IMR-90 (cell line): ENCODE measurements at regions not wholly inside any gene's neighbourhood (a gene's known extent, or its start where the extent isn't known, plus 50 kb on each side); places are given as distances from the start of the nearest gene placed in this dataset.

Experiments used
- ATAC-seq: fragments of 200-7000 bp; cut with Tn5 transposase; 2 replicates; pipeline ENCODE4 v1.9.1; 2020; ENCODE audit warnings: low read depth, mild to moderate bottlenecking, moderate library complexity
- BruUV-seq: library from RNA; stranded (reverse); fragments of 400-500 nt; replicated peaks from 2 replicates; lab custom pipeline; 2021; lab: Mats Ljungman, UMichigan
- CTCF ChIA-PET: fragments of 300-600 bp; formaldehyde crosslinking; extraction: SDS; loops from one replicate; lab custom pipeline; 2021; ENCODE audit warnings: antibody characterized with exemption; lab: Yijun Ruan, JAX
- POLR2A ChIA-PET: fragments of 300-600 bp; sonication (Branson Sonifier 250); formaldehyde crosslinking; loops from one replicate; lab custom pipeline; 2022; ENCODE audit warnings: antibody characterized with exemption; ENCODE audit not compliant: unreplicated experiment; lab: Charles Lee
- DNase-seq: peaks from one replicate; pipeline ENCODE4 v3.0.0; 2013
- H2AFZ ChIP-seq: replicated peaks from 2 replicates; pipeline ENCODE3; 2013; ENCODE audit warnings: low read length, mild to moderate bottlenecking; ENCODE audit not compliant: poor library complexity
- H2AK5ac ChIP-seq: 2 replicates; pipeline ENCODE4 v1.6.1; 2013; ENCODE audit warnings: low read depth, low read length, inconsistent platforms
- H2AK9ac ChIP-seq: replicated peaks from 2 replicates; pipeline ENCODE3; 2013; ENCODE audit warnings: mild to moderate bottlenecking, low read depth, low read length, moderate library complexity; ENCODE audit not compliant: poor library complexity
- H2BK120ac ChIP-seq: 2 replicates; pipeline ENCODE4 v1.6.1; 2013; ENCODE audit warnings: low read depth, low read length, inconsistent platforms
- H2BK15ac ChIP-seq: 3 replicates; pipeline ENCODE4 v1.6.1; 2013; ENCODE audit warnings: low read depth, low read length, inconsistent platforms
- H2BK20ac ChIP-seq: 2 replicates; pipeline ENCODE4 v1.6.1; 2013; ENCODE audit warnings: low read depth, mild to moderate bottlenecking, inconsistent platforms, low read length, moderate library complexity
- H2BK5ac ChIP-seq: 2 replicates; pipeline ENCODE4 v1.6.1; 2013; ENCODE audit warnings: mild to moderate bottlenecking, low read depth, low read length, inconsistent platforms; ENCODE audit not compliant: poor library complexity, severe bottlenecking
- H3K14ac ChIP-seq: replicated peaks from 2 replicates; pipeline ENCODE4 v1.6.1; 2013; ENCODE audit warnings: low read depth, low read length, inconsistent platforms
- H3K18ac ChIP-seq: 2 replicates; pipeline ENCODE4 v1.6.1; 2013; ENCODE audit warnings: low read depth, low read length, control low read depth
- H3K23ac ChIP-seq: 2 replicates; pipeline ENCODE4 v1.6.1; 2013; ENCODE audit warnings: low read depth, low read length, inconsistent platforms
- H3K27ac ChIP-seq: 2 replicates; pipeline ENCODE4 v1.5.1; 2013; ENCODE audit warnings: mild to moderate bottlenecking, control low read depth, low read length; ENCODE audit not compliant: insufficient read depth
- H3K27me3 ChIP-seq: 2 replicates; pipeline ENCODE4 v1.6.1; 2013; ENCODE audit warnings: low read length; ENCODE audit not compliant: control insufficient read depth, insufficient read depth
- H3K36me3 ChIP-seq: 2 replicates; pipeline ENCODE4 v1.6.1; 2013; ENCODE audit warnings: low read length, mixed read lengths; ENCODE audit not compliant: control insufficient read depth, insufficient read depth
- H3K4ac ChIP-seq: 2 replicates; pipeline ENCODE4 v1.6.1; 2013; ENCODE audit warnings: low read depth, low read length, inconsistent platforms
- H3K4me1 ChIP-seq: 2 replicates; pipeline ENCODE4 v1.6.1; 2013; ENCODE audit warnings: low read length, mixed read lengths; ENCODE audit not compliant: control insufficient read depth, insufficient read depth
- H3K4me2 ChIP-seq: 2 replicates; pipeline ENCODE4 v1.6.1; 2013; ENCODE audit warnings: low read depth, mild to moderate bottlenecking, control low read depth, low read length, moderate library complexity
- H3K4me3 ChIP-seq: 2 replicates; pipeline ENCODE4 v1.5.1; 2013; ENCODE audit warnings: low read depth, mild to moderate bottlenecking, control low read depth, low read length, moderate library complexity; ENCODE audit not compliant: insufficient read depth
- H3K56ac ChIP-seq: 2 replicates; pipeline ENCODE4 v1.6.1; 2013; ENCODE audit warnings: low read length, inconsistent platforms; ENCODE audit not compliant: insufficient read depth; ENCODE audit errors: extremely low read depth
- H3K79me1 ChIP-seq, 2 experiments: 2 replicates each; pipeline ENCODE4 v1.6.1; 2013; ENCODE audit warnings: low read length in 2 of 2, inconsistent platforms in 1 of 2, low read depth in 1 of 2
- H3K9ac ChIP-seq: 2 replicates; pipeline ENCODE4 v1.6.1; 2013; ENCODE audit warnings: low read depth, low read length, control low read depth
- H3K9me1 ChIP-seq: 2 replicates; pipeline ENCODE4 v1.6.1; 2013; ENCODE audit warnings: low read length, inconsistent platforms; ENCODE audit not compliant: insufficient read depth
- H3K9me3 ChIP-seq: 2 replicates; pipeline ENCODE4 v1.6.1; 2013; ENCODE audit warnings: low read length; ENCODE audit not compliant: control insufficient read depth, insufficient read depth
- H4K20me1 ChIP-seq: 2 replicates; pipeline ENCODE4 v1.6.1; 2013; ENCODE audit warnings: low read length, inconsistent platforms; ENCODE audit not compliant: insufficient read depth
- H4K5ac ChIP-seq: 2 replicates; pipeline ENCODE4 v1.6.1; 2013; ENCODE audit warnings: mild to moderate bottlenecking, low read depth, low read length, control low read depth
- H4K8ac ChIP-seq, 2 experiments: 2 replicates each; pipeline ENCODE4 v1.6.1; 2013; ENCODE audit warnings: low read depth in 2 of 2, low read length in 2 of 2, control low read depth in 1 of 2, inconsistent platforms in 1 of 2
- H4K91ac ChIP-seq: 2 replicates; pipeline ENCODE4 v1.6.1; 2013; ENCODE audit warnings: low read depth, low read length, inconsistent platforms; ENCODE audit not compliant: insufficient read depth
- BHLHE40 ChIP-seq: fragments of 150-350 bp; IDR thresholded peaks from 2 replicates; pipeline ENCODE4 v1.6.1; 2016; ENCODE audit warnings: mild to moderate bottlenecking, low read depth, low read length
- CEBPB ChIP-seq: IDR thresholded peaks from 2 replicates; pipeline ENCODE4 v1.6.1; 2012; ENCODE audit warnings: low read depth, low read length, improper control_type of control experiment
- CHD1 ChIP-seq: IDR thresholded peaks from 2 replicates; pipeline ENCODE4 v1.6.1; 2012; ENCODE audit warnings: low read depth, low read length, improper control_type of control experiment
- CTCF ChIP-seq: conservative IDR thresholded peaks from 2 replicates; pipeline ENCODE4 v1.5.1; 2012; ENCODE audit warnings: mild to moderate bottlenecking, low read depth, low read length, improper control_type of control experiment
- ELK1 ChIP-seq: fragments of 150-350 bp; IDR thresholded peaks from 2 replicates; pipeline ENCODE4 v1.6.1; 2016; ENCODE audit warnings: low read depth, mild to moderate bottlenecking, low read length, moderate library complexity, borderline replicate concordance
- FOS ChIP-seq: fragments of 150-350 bp; IDR thresholded peaks from 2 replicates; pipeline ENCODE4 v1.6.1; 2016; ENCODE audit warnings: low read depth, low read length
- MAFK ChIP-seq: IDR thresholded peaks from 2 replicates; pipeline ENCODE4 v1.6.1; 2012; ENCODE audit warnings: low read depth, low read length, improper control_type of control experiment
- MAZ ChIP-seq: IDR thresholded peaks from 2 replicates; pipeline ENCODE4 v1.6.1; 2012; ENCODE audit warnings: low read depth, mild to moderate bottlenecking, low read length, improper control_type of control experiment, moderate library complexity, borderline replicate concordance
- MXI1 ChIP-seq: IDR thresholded peaks from 2 replicates; pipeline ENCODE4 v1.6.1; 2012; ENCODE audit warnings: low read depth, mild to moderate bottlenecking, low read length, moderate library complexity, borderline replicate concordance
- NFE2L2 ChIP-seq: fragments of 150-350 bp; IDR thresholded peaks from 2 replicates; pipeline ENCODE4 v1.6.1; 2016; ENCODE audit warnings: low read depth, mild to moderate bottlenecking, low read length
- POLR2A ChIP-seq: IDR thresholded peaks from 2 replicates; pipeline ENCODE4 v1.6.1; 2012; ENCODE audit warnings: mild to moderate bottlenecking, low read depth, low read length
- RAD21 ChIP-seq: IDR thresholded peaks from 2 replicates; pipeline ENCODE4 v1.6.1; 2012; ENCODE audit warnings: low read length, improper control_type of control experiment
- RCOR1 ChIP-seq: IDR thresholded peaks from 2 replicates; pipeline ENCODE4 v1.6.1; 2012; ENCODE audit warnings: mild to moderate bottlenecking, low read length, improper control_type of control experiment; ENCODE audit not compliant: insufficient replicate concordance
- RFX5 ChIP-seq: IDR thresholded peaks from 2 replicates; pipeline ENCODE4 v1.8.0; 2012; ENCODE audit warnings: low read depth, mild to moderate bottlenecking, low read length, moderate library complexity
- SMC3 ChIP-seq: fragments of 150-350 bp; IDR thresholded peaks from 2 replicates; pipeline ENCODE4 v1.6.1; 2016; ENCODE audit warnings: low read depth, mild to moderate bottlenecking, antibody characterized with exemption, low read length, moderate library complexity
- USF2 ChIP-seq: fragments of 150-350 bp; IDR thresholded peaks from 2 replicates; pipeline ENCODE4 v1.6.1; 2017; ENCODE audit warnings: mild to moderate bottlenecking, antibody characterized with exemption, low read length, low read depth
- WGBS, 2 experiments: methylation state at CpG; one replicate each; pipeline versions ENCODE4 v1.1.5 to v1.1.7; 2013; ENCODE audit warnings: missing lambda C conversion rate in 2 of 2; ENCODE audit not compliant: insufficient read length in 1 of 2; ENCODE audit errors: extremely low coverage in 2 of 2; 5-methylcytosine and 5-hydroxymethylcytosine counted together
- dilution Hi-C: fragments of 300-500 bp; cut with HindIII; formaldehyde crosslinking; loops from one replicate; pipeline ENCODE4 v1.14.3; 2018; ENCODE audit warnings: low sequenced_read_pairs; ENCODE audit not compliant: unreplicated experiment
- in situ Hi-C: fragments of 300-500 bp; cut with MboI; formaldehyde crosslinking; loops from 3 replicates; pipeline ENCODE4 v1.14.3; 2019; ENCODE audit warnings: low sequenced_read_pairs, inconsistent platforms, mixed read lengths
- intact Hi-C: fragments of 100-400 bp; cut with micrococcal nuclease; formaldehyde crosslinking; loops from 2 replicates; pipeline ENCODE4 v1.10.0; 2022

GRCh38 chr15:38846346-38846745 is 281.7 kb upstream of the RASGRP1 start:
- Histone ChIP-seq H3K18ac (peak overlapping the region; percentile 94), H3K79me1 (peaks cover 0 to 5% of the 10 kb centered on the region in 2 experiments; a peak in 1 of 4 replicates), H2AFZ (peak overlapping the region; percentile 53), H3K14ac (peak overlapping the region; percentile 93), H3K27ac (peak overlapping the region; percentile 74), H3K4me3 (no peak overlapping the region), H3K36me3 (no peaks in the 10 kb centered on the region), H4K20me1 (no peaks in the 10 kb centered on the region), H2BK5ac (peak overlapping the region; percentile 99), H2AK9ac (peak overlapping the region; percentile 58), H4K8ac (peak overlapping the region; percentile 90 to 94), H2BK20ac (peak overlapping the region; percentile 97), H3K9ac (peak overlapping the region; percentile 58), H3K27me3 (no peaks in the 10 kb centered on the region), H2BK15ac (peak overlapping the region; percentile 82; the same call in 2 of the 3 replicates), H3K23ac (peak overlapping the region; percentile 83; the same call in 1 of the 2 replicates), H4K5ac (peak overlapping the region; percentile 97), H3K4ac (peak overlapping the region; percentile 97), H4K91ac (peak overlapping the region; percentile 93), H3K4me1 (peaks cover 24% of the 10 kb centered on the region), H2AK5ac (peak overlapping the region; percentile 83), H3K9me3 (no peaks in the 10 kb centered on the region), H2BK120ac (peak overlapping the region; percentile 99), H3K4me2 (no peak overlapping the region), H3K9me1 (peaks cover 5% of the 10 kb centered on the region; the same call in 1 of the 2 replicates), H3K56ac (peak overlapping the region; percentile 29; the same call in 1 of the 2 replicates)
- DNase-seq, result peak; percentile 55
- no CpG with 5 or more reads among the region's 2 CpGs for WGBS, 2 experiments
- TF ChIP-seq CTCF (no peak), RAD21 (no peak), ELK1 (no peak), CHD1 (no peak), BHLHE40 (no peak), MAZ (no peak), RFX5 (no peak), NFE2L2 (no peak), SMC3 (no peak), RCOR1 (no peak), USF2 (no peak), FOS (no peak), POLR2A (no peak), MXI1 (no peak), CEBPB (no peak), MAFK (no peak)
- dilution Hi-C loops, result no loop called here
- in situ Hi-C loops, result no loop called here
- ChIA-PET POLR2A (no interaction called here), CTCF (interaction anchor here (1.3 kb wide), 1 partner anchor 17 kb away, joined by 3 read pairs; no protein-coding TSS in a partner anchor)
- no TSS peak for BruUV-seq
- intact Hi-C loops, result loop anchor here (5.0 kb wide), 1 partner anchor 36 kb away; no protein-coding TSS in a partner anchor
- peak; percentile 25 for ATAC-seq
